Stimulated activated CD8-positive, alpha-beta memory T cell treated with anti-CD3 and anti-CD28 coated beads, Interleukin-2, amount 100 ng/mL, for 48 hours (primary cell): ENCODE measurements at regions not wholly inside any gene's neighbourhood (a gene's known extent, or its start where the extent isn't known, plus 50 kb on each side); places are given as distances from the start of the nearest gene placed in this dataset.
"Not testable (repeated sequence)": the region's sequence is repeated elsewhere in the genome, so short reads cannot be mapped to it uniquely, and the experiment has no call there.

ENCODE experiments used
- DNase-seq, 2 donors: peaks; one replicate each; pipeline ENCODE4 v3.0.0-alpha.2; 2020; ENCODE audit warnings: low read depth in 2 of 2

- no peak for DNase-seq
Measured at GRCh38 chr14:25436906-25437305, 387.0 kb upstream of the STXBP6 start.

GRCh38 chr14:25436288-25436875 lies 386.4 kb upstream of the STXBP6 start:
- DNase-seq: no peak

GRCh38 chr14:25431211-25432076 lies 381.5 kb upstream of the STXBP6 start:
- DNase-seq: no peak

GRCh38 chr14:25430808-25431207 lies 380.9 kb upstream of the STXBP6 start:
- DNase-seq: no peak

GRCh38 chr14:25412998-25413397 lies 363.1 kb upstream of the STXBP6 start:
- no peak for DNase-seq

- DNase-seq: no peak
Measured at GRCh38 chr14:25411781-25412757, 362.1 kb upstream of the STXBP6 start.

GRCh38 chr14:25406818-25407217 lies 356.9 kb upstream of the STXBP6 start:
- DNase-seq: no peak

GRCh38 chr14:25400607-25401206 lies 350.8 kb upstream of the STXBP6 start:
- DNase-seq: peak; percentile 8 to 14

GRCh38 chr14:25396128-25396527 lies 346.2 kb upstream of the STXBP6 start:
- DNase-seq: no peak

- DNase-seq: no peak
Measured at GRCh38 chr14:25394791-25395391, 344.9 kb upstream of the STXBP6 start.

GRCh38 chr14:25394356-25394755 lies 344.4 kb upstream of the STXBP6 start:
- no peak for DNase-seq

GRCh38 chr14:25389948-25390347 lies 340.0 kb upstream of the STXBP6 start:
- DNase-seq: no peak

GRCh38 chr14:25381498-25381897 lies 331.6 kb upstream of the STXBP6 start:
- no peak for DNase-seq

GRCh38 chr14:25375639-25376038 lies 325.7 kb upstream of the STXBP6 start:
- no peak for DNase-seq

- no peak for DNase-seq
Measured at GRCh38 chr14:25371068-25371467, 321.1 kb upstream of the STXBP6 start.

GRCh38 chr14:25370057-25370456 lies 320.1 kb upstream of the STXBP6 start:
- DNase-seq: not testable (repeated sequence)

- DNase-seq: no peak
Measured at GRCh38 chr14:25358330-25358729, 308.4 kb upstream of the STXBP6 start.

- DNase-seq: no peak
Measured at GRCh38 chr14:25351269-25351668, 301.3 kb upstream of the STXBP6 start.

- no peak for DNase-seq
Measured at GRCh38 chr14:25350802-25351201, 300.9 kb upstream of the STXBP6 start.

- DNase-seq: no peak
Measured at GRCh38 chr14:25350021-25350420, 300.1 kb upstream of the STXBP6 start.

GRCh38 chr14:25349269-25349668 lies 299.3 kb upstream of the STXBP6 start:
- DNase-seq: no peak
